ENCODE measurements at regions not wholly inside any gene's neighbourhood (a gene's known extent, or its start where the extent isn't known, plus 50 kb on each side); places are given as distances from the start of the nearest gene placed in this dataset.
"Not testable (repeated sequence)": the region's sequence is repeated elsewhere in the genome, so short reads cannot be mapped to it uniquely, and the experiment has no call there.

- H3K27ac Mint-ChIP-seq (ENCODE audit: unreplicated experiment) = no peak overlapping the region
- TF ChIP-seq CTCF (IDR thresholded peaks at IDR 0.05) = no peak
- H3K4me3 Mint-ChIP-seq (ENCODE audit: unreplicated experiment) = no peak overlapping the region
Observed at GRCh38 chr6:94713446-94713845, 863.9 kb upstream of the MANEA start.

GRCh38 chr6:94698773-94699172 is 878.6 kb upstream of the MANEA start:
- no peak for DNase-seq (ENCODE audit: low spot score)
- H3K4me1 Mint-ChIP-seq (ENCODE audit: low read depth) = no peaks in the 10 kb centered on the region
- peaks cover 4% of the 10 kb centered on the region for H3K27me3 Mint-ChIP-seq (ENCODE audit: low read depth)
- TF ChIP-seq CTCF (IDR thresholded peaks at IDR 0.05) = no peak
- no peaks in the 10 kb centered on the region for H3K36me3 Mint-ChIP-seq (ENCODE audit: low read depth)
- H3K4me3 Mint-ChIP-seq (ENCODE audit: unreplicated experiment) = no peak overlapping the region
- H3K9me3 Mint-ChIP-seq (ENCODE audit: low read depth) = no peaks in the 10 kb centered on the region
- no peak overlapping the region for H3K27ac Mint-ChIP-seq (ENCODE audit: unreplicated experiment)

More at GRCh38 chr6:94713446-94713845, 863.9 kb upstream of the MANEA start:
- DNase-seq (ENCODE audit: low spot score) = no peak
- no peaks in the 10 kb centered on the region for H3K9me3 Mint-ChIP-seq (ENCODE audit: low read depth)
- no peaks in the 10 kb centered on the region for H3K27me3 Mint-ChIP-seq (ENCODE audit: low read depth)
- H3K4me1 Mint-ChIP-seq (ENCODE audit: low read depth) = no peaks in the 10 kb centered on the region
- H3K36me3 Mint-ChIP-seq (ENCODE audit: low read depth) = no peaks in the 10 kb centered on the region

- not testable (repeated sequence) for H3K4me3 Mint-ChIP-seq (ENCODE audit: unreplicated experiment); DNase-seq (ENCODE audit: low spot score); H3K9me3 Mint-ChIP-seq (ENCODE audit: low read depth); H3K36me3 Mint-ChIP-seq (ENCODE audit: low read depth); H3K27ac Mint-ChIP-seq (ENCODE audit: unreplicated experiment); H3K4me1 Mint-ChIP-seq (ENCODE audit: low read depth); H3K27me3 Mint-ChIP-seq (ENCODE audit: low read depth)
Observed at GRCh38 chr6:94687255-94687654, 890.1 kb upstream of the MANEA start.

GRCh38 chr6:94683409-94683808 is 893.9 kb upstream of the MANEA start:
- Mint-ChIP-seq H3K4me1 (ENCODE audit: low read depth) (no peaks in the 10 kb centered on the region), H3K27me3 (ENCODE audit: low read depth) (no peaks in the 10 kb centered on the region), H3K36me3 (ENCODE audit: low read depth) (no peaks in the 10 kb centered on the region), H3K27ac (ENCODE audit: unreplicated experiment) (no peak overlapping the region), H3K9me3 (ENCODE audit: low read depth) (no peaks in the 10 kb centered on the region), H3K4me3 (ENCODE audit: unreplicated experiment) (no peak overlapping the region)
- no peak for TF ChIP-seq CTCF (IDR thresholded peaks at IDR 0.05)
- DNase-seq (ENCODE audit: low spot score) = no peak

GRCh38 chr6:94680669-94681212 is 896.6 kb upstream of the MANEA start:
- no peak overlapping the region for H3K27ac Mint-ChIP-seq (ENCODE audit: unreplicated experiment)
- no peak for DNase-seq (ENCODE audit: low spot score)
- no peaks in the 10 kb centered on the region for H3K27me3 Mint-ChIP-seq (ENCODE audit: low read depth)
- H3K4me1 Mint-ChIP-seq (ENCODE audit: low read depth) = no peaks in the 10 kb centered on the region
- no peak overlapping the region for H3K4me3 Mint-ChIP-seq (ENCODE audit: unreplicated experiment)
- no peaks in the 10 kb centered on the region for H3K9me3 Mint-ChIP-seq (ENCODE audit: low read depth)
- TF ChIP-seq CTCF (IDR thresholded peaks at IDR 0.05) = no peak
- no peaks in the 10 kb centered on the region for H3K36me3 Mint-ChIP-seq (ENCODE audit: low read depth)

- H3K9me3 Mint-ChIP-seq (ENCODE audit: low read depth) = peaks cover 22% of the 10 kb centered on the region
Observed at GRCh38 chr6:94673251-94673650, 904.1 kb upstream of the MANEA start.

More at GRCh38 chr6:94673251-94673650, 904.1 kb upstream of the MANEA start:
- Mint-ChIP-seq H3K4me1 (ENCODE audit: low read depth) (no peaks in the 10 kb centered on the region), H3K27ac (ENCODE audit: unreplicated experiment) (no peak overlapping the region), H3K27me3 (ENCODE audit: low read depth) (no peaks in the 10 kb centered on the region), H3K36me3 (ENCODE audit: low read depth) (no peaks in the 10 kb centered on the region), H3K4me3 (ENCODE audit: unreplicated experiment) (no peak overlapping the region)
- TF ChIP-seq CTCF (IDR thresholded peaks at IDR 0.05) = no peak
- DNase-seq (ENCODE audit: low spot score) = no peak

All from chondrocyte (in vitro differentiated cells).